Adrenal gland (tissue), 9 donors: ENCODE measurements at regions not wholly inside any gene's neighbourhood (a gene's known extent, or its start where the extent isn't known, plus 50 kb on each side); places are given as distances from the start of the nearest gene placed in this dataset.

Experiments
- DNase-seq, 7 donors: peaks; one replicate each; pipeline ENCODE4 v3.0.0-alpha.2; 2019 to 2020
- H3K27ac ChIP-seq, 5 donors: fragments of 200-600 bp; sonication (generic) in 4 of 5; 1 replicate in 3 of 5; 2 replicates in 2 of 5; pipeline versions ENCODE4 v1.5.1 to v1.8.0; 2016 to 2020; ENCODE audit warnings: mild to moderate bottlenecking in 1 of 5
- H3K27me3 ChIP-seq: fragments of 200-600 bp; 2 replicates; pipeline ENCODE4 v1.8.0; 2021
- H3K36me3 ChIP-seq, 2 donors: fragments of 200-600 bp; replicated peaks in 1 of 2; 1 replicate in 1 of 2; 2 replicates in 1 of 2; pipeline versions ENCODE4 v1.5.1 to v1.8.0; 2018 to 2022
- H3K4me1 ChIP-seq, 2 donors: fragments of 200-600 bp; replicated peaks in 1 of 2; 1 replicate in 1 of 2; 2 replicates in 1 of 2; pipeline versions ENCODE4 v1.5.1 to v1.8.0; 2018 to 2021
- H3K4me3 ChIP-seq, 4 donors: fragments of 200-600 bp; sonication (generic) in 3 of 4; one replicate each; pipeline ENCODE4 v1.5.1; 2016 to 2018
- H3K9me3 ChIP-seq, 3 donors: fragments of 200-600 bp; sonication (generic) in 1 of 3; replicated peaks in 1 of 3; 1 replicate in 2 of 3; 2 replicates in 1 of 3; pipeline versions ENCODE4 v1.5.1 to v1.8.0; 2016 to 2021
- POLR2A ChIP-seq, 2 donors: fragments of 450-650 bp; IDR thresholded peaks; one replicate each; pipeline ENCODE4 v1.6.1; 2017; ENCODE audit warnings: antibody characterized with exemption in 2 of 2, mild to moderate bottlenecking in 2 of 2, moderate library complexity in 1 of 2
- WGBS, 4 donors: extraction: QIAGEN DNeasy Blood & Tissue Kit in 2 of 4; methylation state at CpG; one replicate each; pipeline versions ENCODE4 v1.1.5 to v1.1.7; 2013 to 2017; 5-methylcytosine and 5-hydroxymethylcytosine counted together
- intact Hi-C, 2 donors: fragments of 100-400 bp; cut with DNase I; formaldehyde crosslinking; loops; one replicate each; pipeline versions ENCODE4 v1.14.1 to v1.15.0; 2022 to 2023
- TF ChIP-seq, protein P1 (sequence below), 6 experiments: fragments of 450-650 bp in 4 of 6; fragments of 200-600 bp in 2 of 6; sonication (generic) in 1 of 6; IDR thresholded peaks; 1 replicate in 5 of 6; 2 replicates in 1 of 6; pipeline versions ENCODE4 v1.5.1 to v1.8.0; 2016 to 2021; ENCODE audit warnings: antibody characterized with exemption in 6 of 6, mild to moderate bottlenecking in 2 of 6, moderate library complexity in 1 of 6
- donor health status: healthy with polysubstance abuse.
- donor health status: Bipolar disorder and iron deficiency.
- donor health status: DM: yes; HTN: yes; CAD: no.
- donor health status: DM: no; HTN: no; CAD: no.
- donor health status: DM: no; HTN: no; CAD: no.

DNA sequence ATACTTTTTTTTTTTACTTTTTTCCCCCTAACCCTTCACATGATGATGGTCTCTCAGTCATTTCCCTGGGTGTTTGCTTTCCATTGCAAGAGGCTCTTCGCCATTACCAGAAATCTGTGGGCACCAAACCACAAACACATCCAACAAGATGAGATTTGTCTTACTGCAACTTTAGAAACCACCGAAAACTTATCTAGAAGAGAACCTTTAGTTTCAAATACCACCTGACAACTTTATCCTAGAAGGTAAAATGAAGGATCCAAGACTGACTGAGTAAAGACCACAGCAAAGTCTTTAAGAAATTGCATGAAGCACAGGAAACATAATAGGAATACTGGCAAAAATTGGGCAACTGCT lies 363.3 kb upstream of the MBL2 start:
- no peaks in the 10 kb centered on the region for H3K4me1 ChIP-seq
- WGBS, 4 donors, result 84 to 90% (median 87%) methylated on average over 2 of the region's 2 CpGs
- intact Hi-C loops, result no loop called here
- no peaks in the 10 kb centered on the region for H3K36me3 ChIP-seq
- no peak for DNase-seq
- H3K27ac ChIP-seq, result no peak overlapping the region
- H3K27me3 ChIP-seq, result no peaks in the 10 kb centered on the region
- no peak overlapping the region for H3K4me3 ChIP-seq
- no peaks in the 10 kb centered on the region for H3K9me3 ChIP-seq
- TF ChIP-seq, protein P1, sequence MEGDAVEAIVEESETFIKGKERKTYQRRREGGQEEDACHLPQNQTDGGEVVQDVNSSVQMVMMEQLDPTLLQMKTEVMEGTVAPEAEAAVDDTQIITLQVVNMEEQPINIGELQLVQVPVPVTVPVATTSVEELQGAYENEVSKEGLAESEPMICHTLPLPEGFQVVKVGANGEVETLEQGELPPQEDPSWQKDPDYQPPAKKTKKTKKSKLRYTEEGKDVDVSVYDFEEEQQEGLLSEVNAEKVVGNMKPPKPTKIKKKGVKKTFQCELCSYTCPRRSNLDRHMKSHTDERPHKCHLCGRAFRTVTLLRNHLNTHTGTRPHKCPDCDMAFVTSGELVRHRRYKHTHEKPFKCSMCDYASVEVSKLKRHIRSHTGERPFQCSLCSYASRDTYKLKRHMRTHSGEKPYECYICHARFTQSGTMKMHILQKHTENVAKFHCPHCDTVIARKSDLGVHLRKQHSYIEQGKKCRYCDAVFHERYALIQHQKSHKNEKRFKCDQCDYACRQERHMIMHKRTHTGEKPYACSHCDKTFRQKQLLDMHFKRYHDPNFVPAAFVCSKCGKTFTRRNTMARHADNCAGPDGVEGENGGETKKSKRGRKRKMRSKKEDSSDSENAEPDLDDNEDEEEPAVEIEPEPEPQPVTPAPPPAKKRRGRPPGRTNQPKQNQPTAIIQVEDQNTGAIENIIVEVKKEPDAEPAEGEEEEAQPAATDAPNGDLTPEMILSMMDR (IDR thresholded peaks at IDR 0.05), result no peak
- no peak for TF ChIP-seq POLR2A (IDR thresholded peaks at IDR 0.05)

DNA sequence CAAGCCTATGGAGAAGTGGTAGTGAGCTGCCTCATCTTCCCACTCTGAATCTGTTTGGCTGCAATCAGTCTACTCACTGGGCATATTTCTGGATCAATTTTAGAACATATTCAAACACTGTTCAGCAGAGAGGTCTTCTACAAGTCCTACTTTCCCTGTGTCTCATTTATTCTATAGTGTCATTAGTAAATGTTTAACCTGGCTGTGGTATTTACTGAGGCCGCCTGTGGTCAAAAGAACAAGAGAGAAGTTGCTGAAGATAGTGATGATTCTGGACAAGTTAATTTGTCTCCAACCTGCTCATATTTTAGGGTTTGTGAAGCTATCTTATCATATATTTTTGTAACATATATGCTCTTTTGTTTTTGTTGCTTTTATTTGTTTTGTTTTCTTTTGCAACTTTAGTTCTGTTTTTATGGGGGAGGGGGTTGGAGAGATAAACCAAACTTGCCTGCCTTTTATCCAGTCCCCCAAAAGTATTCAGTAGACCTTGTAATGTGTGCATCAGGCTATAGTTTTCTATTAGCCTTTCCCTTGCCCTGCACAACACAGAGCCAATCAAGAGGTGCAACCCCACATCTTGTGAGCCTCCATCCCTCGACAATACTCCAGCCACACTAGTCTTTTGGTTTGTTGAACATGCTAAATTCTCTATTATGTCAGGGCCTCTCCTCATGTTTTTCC lies 362.8 kb upstream of the MBL2 start:
- intact Hi-C loops, result no loop called here
- Histone ChIP-seq H3K4me3 (no peak overlapping the region), H3K9me3 (no peaks in the 10 kb centered on the region), H3K36me3 (no peaks in the 10 kb centered on the region), H3K27ac (no peak overlapping the region), H3K4me1 (no peaks in the 10 kb centered on the region), H3K27me3 (no peaks in the 10 kb centered on the region)
- WGBS, 4 donors, result 82 to 92% (median 88%) methylated on average over 2 of the region's 2 CpGs
- no peak for TF ChIP-seq POLR2A (IDR thresholded peaks at IDR 0.05)
- TF ChIP-seq, protein P1 (IDR thresholded peaks at IDR 0.05), result no peak
- no peak for DNase-seq

DNA sequence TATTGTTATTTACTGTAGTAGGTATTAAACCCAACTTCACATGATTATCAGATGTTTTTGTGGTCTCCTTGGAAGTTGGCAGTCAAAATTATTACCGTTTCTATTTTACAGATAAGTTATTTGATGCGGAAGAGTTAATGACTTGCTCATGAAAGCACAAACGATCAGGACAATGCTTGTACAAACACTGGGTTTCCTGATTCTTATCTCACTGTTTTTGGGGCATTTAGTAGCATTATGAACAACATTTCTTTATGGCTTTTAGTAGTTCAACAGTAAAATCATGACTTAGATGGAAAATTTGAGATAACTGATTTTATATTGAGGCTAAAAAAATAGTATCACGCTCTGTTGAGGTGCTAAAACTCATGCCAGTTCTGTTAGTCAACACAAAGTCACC lies 361.5 kb upstream of the MBL2 start:
- Histone ChIP-seq H3K36me3 (no peaks in the 10 kb centered on the region), H3K27ac (no peak overlapping the region), H3K4me1 (no peaks in the 10 kb centered on the region), H3K4me3 (no peak overlapping the region), H3K9me3 (no peaks in the 10 kb centered on the region), H3K27me3 (no peaks in the 10 kb centered on the region)
- TF ChIP-seq POLR2A (IDR thresholded peaks at IDR 0.05), result no peak
- TF ChIP-seq, protein P1 (IDR thresholded peaks at IDR 0.05), result no peak
- WGBS, 4 donors, result 48 to 56% (median 50%) methylated on average over 4 of the region's 4 CpGs
- no peak for DNase-seq
- intact Hi-C loops, result no loop called here

DNA sequence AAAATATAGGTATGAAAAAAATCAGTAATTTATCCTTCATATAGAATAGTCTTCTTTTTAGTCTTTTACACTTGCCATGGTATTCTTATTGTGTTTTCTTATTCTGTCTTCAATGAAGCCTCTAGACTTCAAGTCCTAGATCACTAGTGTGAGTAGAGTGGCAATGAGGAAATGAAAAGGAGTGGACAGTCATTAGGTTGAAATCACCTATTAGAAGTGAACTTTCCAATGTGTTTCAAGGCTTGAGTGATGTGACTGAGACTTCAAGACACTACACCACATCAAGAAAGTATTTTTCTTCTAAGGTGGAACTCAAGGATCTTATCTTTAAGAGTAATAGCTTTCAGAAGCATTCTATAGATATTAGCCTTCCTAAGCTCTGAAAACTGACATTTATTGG lies 357.8 kb upstream of the MBL2 start:
- H3K4me3 ChIP-seq, result no peak overlapping the region
- no peaks in the 10 kb centered on the region for H3K9me3 ChIP-seq
- H3K4me1 ChIP-seq, result no peaks in the 10 kb centered on the region
- TF ChIP-seq POLR2A (IDR thresholded peaks at IDR 0.05), result no peak
- TF ChIP-seq, protein P1 (IDR thresholded peaks at IDR 0.05), result no peak
- no peaks in the 10 kb centered on the region for H3K36me3 ChIP-seq
- no peak for DNase-seq
- intact Hi-C loops, result no loop called here
- H3K27me3 ChIP-seq, result no peaks in the 10 kb centered on the region
- no peak overlapping the region for H3K27ac ChIP-seq
